Nephron (organoid): ENCODE measurements at regions not wholly inside any gene's neighbourhood (a gene's known extent, or its start where the extent isn't known, plus 50 kb on each side); places are given as distances from the start of the nearest gene placed in this dataset.
"Not testable (repeated sequence)": the region's sequence is repeated elsewhere in the genome, so short reads cannot be mapped to it uniquely, and the experiment has no call there.

ENCODE experiments used
- H3K27ac Mint-ChIP-seq, 3 experiments: 2 replicates each; pipeline ENCODE4 v1.8.0; 2020; ENCODE audit warnings: mixed read lengths in 3 of 3, mild to moderate bottlenecking in 2 of 3, moderate library complexity in 1 of 3
- H3K27me3 Mint-ChIP-seq: 2 replicates; pipeline ENCODE4 v1.8.0; 2021; ENCODE audit warnings: low read depth, mild to moderate bottlenecking, moderate library complexity, mixed read lengths
- H3K36me3 Mint-ChIP-seq: 2 replicates; pipeline ENCODE4 v1.8.0; 2020; ENCODE audit warnings: low read depth, mixed read lengths
- H3K4me1 Mint-ChIP-seq: 2 replicates; pipeline ENCODE4 v1.8.0; 2020; ENCODE audit warnings: mixed read lengths
- H3K4me3 Mint-ChIP-seq, 3 experiments: 2 replicates each; pipeline ENCODE4 v1.8.0; 2020; ENCODE audit warnings: mild to moderate bottlenecking in 3 of 3, mixed read lengths in 3 of 3, moderate library complexity in 2 of 3
- H3K9me3 Mint-ChIP-seq: 2 replicates; pipeline ENCODE4 v1.8.0; 2020; ENCODE audit warnings: mixed read lengths
- CTCF ChIP-seq, 3 experiments: fragments of 200-600 bp; sonication (generic); IDR thresholded peaks; one replicate each; pipeline ENCODE4 v1.5.0; 2021; ENCODE audit warnings: antibody characterized with exemption in 3 of 3; ENCODE audit not compliant: unreplicated experiment in 3 of 3

DNA sequence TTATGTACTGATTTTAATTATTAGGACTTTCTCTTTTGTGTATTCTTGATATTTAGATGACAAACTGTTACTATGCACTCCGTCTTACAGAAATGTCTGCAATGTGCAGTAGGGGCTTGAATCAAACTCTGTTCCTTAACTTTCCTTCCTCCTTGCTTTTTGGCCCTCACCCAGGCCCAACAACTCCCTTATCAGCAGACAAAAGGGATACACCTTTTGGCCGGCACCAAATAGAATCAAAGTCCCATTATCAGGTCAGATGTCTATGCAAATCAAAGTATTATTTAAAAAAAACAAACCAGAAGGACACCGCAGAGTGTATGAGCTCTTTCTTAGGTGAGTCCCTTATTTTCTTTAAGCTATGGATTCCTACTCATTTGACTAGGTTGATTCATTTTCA lies 116.3 kb upstream of the SERPINE2 start:
- Mint-ChIP-seq H3K4me3 (no peak overlapping the region), H3K4me1 (peaks cover 30% of the 10 kb centered on the region)
- no peak for TF ChIP-seq CTCF (IDR thresholded peaks at IDR 0.05; ENCODE audit: unreplicated experiment in 3 of 3)

DNA sequence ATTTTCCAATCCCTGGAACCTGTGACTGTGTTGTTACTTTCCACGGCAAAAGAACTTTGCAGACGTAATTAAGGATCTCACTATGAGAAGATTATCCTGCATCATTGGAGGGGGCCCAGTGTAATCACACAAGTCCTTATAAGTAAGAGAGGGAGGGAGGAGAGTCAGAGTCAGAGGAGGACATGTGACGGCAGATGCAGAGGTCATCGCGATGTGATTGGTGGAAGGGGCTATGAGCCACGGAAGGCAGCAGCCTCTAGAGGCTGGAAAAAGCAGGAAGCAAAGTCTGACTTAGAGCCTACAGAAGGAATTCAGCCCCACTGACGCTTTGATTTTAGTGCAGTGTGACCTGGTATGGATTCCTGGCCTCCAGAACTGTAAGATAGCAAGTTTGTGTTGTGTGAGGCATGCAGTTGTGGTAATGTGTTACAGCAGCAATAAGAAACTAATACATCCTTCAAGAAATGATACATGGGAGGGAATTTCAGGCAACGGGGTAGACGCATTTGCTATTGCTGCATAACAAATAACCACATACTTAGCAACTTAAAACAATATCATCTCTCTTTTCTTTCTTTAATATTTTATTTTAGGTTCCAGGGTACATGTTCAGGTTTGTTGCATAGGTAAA lies 112.7 kb upstream of the SERPINE2 start:
- peaks cover 17% of the 10 kb centered on the region for H3K4me1 Mint-ChIP-seq
- no peak overlapping the region for H3K27ac Mint-ChIP-seq
- no peak overlapping the region for H3K4me3 Mint-ChIP-seq
- H3K36me3 Mint-ChIP-seq, result no peaks in the 10 kb centered on the region
- peaks cover 5% of the 10 kb centered on the region for H3K9me3 Mint-ChIP-seq
- TF ChIP-seq CTCF (IDR thresholded peaks at IDR 0.05; ENCODE audit: unreplicated experiment in 3 of 3), result no peak
- no peaks in the 10 kb centered on the region for H3K27me3 Mint-ChIP-seq

More for the DNA sequence above, 116.3 kb upstream of the SERPINE2 start:
- Mint-ChIP-seq H3K9me3 (peaks cover 5% of the 10 kb centered on the region), H3K36me3 (no peaks in the 10 kb centered on the region), H3K27ac (peak overlapping the region in 1 of 3 experiments; percentile 51), H3K27me3 (no peaks in the 10 kb centered on the region)

DNA sequence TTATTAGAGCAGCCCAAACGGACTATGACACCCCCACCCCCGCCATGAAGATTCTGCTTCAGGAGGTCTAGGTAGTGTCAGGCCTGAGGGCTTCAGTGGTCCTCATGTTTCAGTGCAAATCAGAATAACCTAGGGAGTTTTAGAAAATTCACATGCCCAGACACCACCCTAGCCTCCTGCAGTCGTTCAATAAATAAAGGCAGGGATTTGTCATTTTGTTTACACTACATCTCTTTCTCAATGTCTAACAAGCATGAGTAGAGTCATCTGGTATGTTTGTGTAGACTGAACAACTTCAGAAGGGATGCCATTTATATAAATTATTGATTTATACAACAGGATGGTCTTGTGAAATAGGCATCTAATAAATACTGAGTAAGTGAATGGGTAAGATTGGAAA lies 112.1 kb upstream of the SERPINE2 start:
- H3K27me3 Mint-ChIP-seq, result no peaks in the 10 kb centered on the region
- H3K4me3 Mint-ChIP-seq, result no peak overlapping the region
- H3K9me3 Mint-ChIP-seq, result peaks cover 5% of the 10 kb centered on the region
- peaks cover 10% of the 10 kb centered on the region for H3K4me1 Mint-ChIP-seq
- no peak overlapping the region for H3K27ac Mint-ChIP-seq
- no peaks in the 10 kb centered on the region for H3K36me3 Mint-ChIP-seq
- TF ChIP-seq CTCF (IDR thresholded peaks at IDR 0.05; ENCODE audit: unreplicated experiment in 3 of 3), result no peak

DNA sequence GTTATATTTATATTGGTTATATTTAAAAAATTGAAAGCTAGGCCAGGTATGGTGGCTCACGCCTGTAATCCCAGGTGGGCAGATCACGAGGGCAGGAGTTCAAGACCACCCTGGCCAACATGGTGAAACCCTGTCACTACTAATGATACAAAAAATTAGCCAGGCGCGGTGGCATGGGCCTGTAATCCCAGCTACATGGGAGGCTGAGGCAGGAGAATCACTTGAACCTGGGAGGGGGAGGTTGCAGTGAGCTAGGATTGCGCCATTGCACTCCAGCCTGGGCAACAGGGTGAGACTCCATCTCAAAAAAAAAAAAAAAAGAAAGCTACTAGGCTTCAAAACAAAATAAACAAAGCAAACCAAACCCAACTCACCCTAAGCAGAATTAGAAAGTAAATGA lies 109.0 kb upstream of the SERPINE2 start:
- not testable (repeated sequence) for H3K27ac Mint-ChIP-seq, H3K4me1 Mint-ChIP-seq, H3K36me3 Mint-ChIP-seq, H3K27me3 Mint-ChIP-seq, H3K4me3 Mint-ChIP-seq, H3K9me3 Mint-ChIP-seq

GRCh38 chr2:224147174-224147573 lies 108.1 kb upstream of the SERPINE2 start:
- Mint-ChIP-seq H3K4me3 (no peak overlapping the region), H3K27ac (no peak overlapping the region), H3K4me1 (peaks cover 8% of the 10 kb centered on the region), H3K27me3 (no peaks in the 10 kb centered on the region), H3K9me3 (peaks cover 5% of the 10 kb centered on the region), H3K36me3 (no peaks in the 10 kb centered on the region)
- TF ChIP-seq CTCF (IDR thresholded peaks at IDR 0.05; ENCODE audit: unreplicated experiment in 3 of 3), result no peak

DNA sequence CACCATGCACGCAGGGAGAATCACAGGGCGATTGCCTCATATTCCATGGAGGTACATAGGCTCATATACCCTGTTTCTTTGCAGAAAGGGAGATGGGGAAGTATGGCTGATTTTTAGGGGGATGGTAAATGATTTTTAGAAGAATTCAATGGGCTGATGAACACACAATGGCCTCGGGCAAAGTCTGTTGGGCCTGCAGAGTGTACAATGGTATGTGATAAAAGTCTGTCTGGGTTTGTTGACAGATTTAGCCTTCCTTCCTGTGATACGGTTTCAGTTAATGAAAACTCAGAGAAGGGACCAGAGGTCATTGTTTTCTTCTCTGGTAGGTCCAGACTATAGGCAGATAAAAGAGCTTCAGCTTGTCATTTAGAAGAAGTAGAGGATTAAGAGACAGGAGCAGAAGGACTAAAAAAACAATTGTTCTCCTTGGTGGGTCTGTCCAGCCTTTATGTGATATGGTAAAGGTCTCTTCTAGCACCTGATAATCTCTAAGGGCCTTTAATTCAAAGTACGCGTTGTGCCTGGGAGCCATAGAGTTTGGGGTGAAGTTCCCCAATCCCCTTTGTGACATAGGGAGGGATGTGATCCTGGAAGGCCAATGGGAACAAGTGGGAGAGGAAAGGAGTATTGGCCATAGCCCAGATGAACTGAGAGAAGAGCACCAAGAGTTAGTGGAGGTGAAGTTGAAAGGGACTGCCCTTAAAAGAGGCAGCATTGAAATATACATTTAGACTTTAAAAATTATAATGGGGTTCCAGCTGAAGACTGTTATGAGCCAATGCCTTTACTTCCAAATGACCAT lies 107.5 kb upstream of the SERPINE2 start:
- TF ChIP-seq CTCF (IDR thresholded peaks at IDR 0.05; ENCODE audit: unreplicated experiment in 3 of 3), result no peak
- Mint-ChIP-seq H3K4me3 (no peak overlapping the region), H3K27me3 (no peaks in the 10 kb centered on the region), H3K27ac (peak overlapping the region in 1 of 3 experiments; percentile 62), H3K4me1 (peaks cover 13% of the 10 kb centered on the region), H3K9me3 (peaks cover 1% of the 10 kb centered on the region), H3K36me3 (no peaks in the 10 kb centered on the region)
